GM21737 (cell line): ENCODE measurements at regions not wholly inside any gene's neighbourhood (a gene's known extent, or its start where the extent isn't known, plus 50 kb on each side); places are given as distances from the start of the nearest gene placed in this dataset.

Experiments
- ATAC-seq: cut with Tn5 transposase; IDR thresholded peaks from one replicate; pipeline ENCODE4 v1.9.1; 2021; ENCODE audit warnings: mild to moderate bottlenecking, moderate library complexity; ENCODE audit not compliant: unreplicated experiment

DNA sequence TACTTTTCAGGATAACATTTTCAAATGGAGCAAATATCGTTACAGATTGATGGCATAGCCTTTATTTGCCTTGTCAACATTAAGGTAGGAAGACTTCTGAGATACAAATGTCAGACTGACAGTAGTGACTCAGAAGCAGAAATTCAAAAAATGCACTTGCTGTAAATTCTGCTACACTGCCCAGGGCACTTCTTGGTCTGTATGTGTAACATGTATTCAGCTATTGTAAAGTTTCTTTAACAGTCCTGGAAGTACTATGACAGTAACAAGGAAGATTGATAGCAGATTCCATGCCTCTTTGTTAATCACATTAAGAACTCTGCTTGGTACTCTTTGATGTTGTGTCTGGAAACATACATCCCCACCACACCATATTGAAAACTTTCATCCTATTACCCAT is 69.6 kb upstream of the PCDH18 start:
- no peak for ATAC-seq

DNA sequence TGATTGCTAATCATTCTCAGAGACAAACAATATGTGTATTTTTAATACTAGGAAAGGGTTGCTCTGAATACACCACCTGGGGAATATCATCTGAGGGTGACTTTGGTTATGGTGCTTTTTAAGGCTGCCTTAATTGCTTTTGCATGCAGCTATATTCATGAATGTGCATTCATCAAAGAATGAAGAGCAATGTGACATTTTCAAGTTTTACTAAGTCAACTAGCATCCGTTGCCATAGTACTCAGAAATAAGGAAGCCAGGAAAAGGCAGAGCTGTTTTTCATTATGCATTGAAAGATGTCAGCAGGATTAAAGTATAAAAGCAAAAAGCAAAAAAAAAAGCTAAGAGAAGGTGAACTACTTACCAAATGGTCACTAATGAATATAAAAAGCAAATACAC is 67.4 kb upstream of the PCDH18 start:
- ATAC-seq = no peak

DNA sequence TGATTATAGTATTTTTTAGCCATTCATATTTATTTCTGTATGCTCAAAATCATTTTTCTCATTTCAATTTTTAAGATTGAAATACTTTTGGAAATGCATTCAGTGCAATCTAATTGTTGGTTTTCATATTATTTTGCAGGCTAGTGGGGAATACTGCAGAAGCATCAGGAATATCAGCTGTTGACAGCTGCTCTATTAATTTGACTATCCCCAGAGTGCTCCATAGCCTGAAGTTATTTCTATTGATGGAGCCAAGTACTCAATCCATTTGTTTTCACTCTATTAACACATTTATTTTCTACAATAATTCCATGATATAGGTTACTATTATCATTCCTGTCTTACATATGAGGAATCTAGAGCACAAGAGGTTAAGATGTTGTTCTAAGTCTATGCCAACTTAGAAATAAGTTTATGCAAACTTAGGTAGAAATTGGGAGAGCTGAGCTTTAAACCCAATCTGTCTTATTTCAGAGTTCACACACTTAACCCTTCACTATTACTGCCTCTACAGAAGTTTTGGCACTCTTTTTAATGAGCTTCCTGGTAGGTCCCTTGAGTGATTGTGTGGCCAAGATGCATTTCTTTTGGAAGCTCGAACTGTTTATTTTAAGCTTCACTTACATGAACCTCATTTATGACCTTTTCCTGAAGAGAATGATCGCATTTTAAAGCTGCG is 65.6 kb upstream of the PCDH18 start:
- no peak for ATAC-seq

DNA sequence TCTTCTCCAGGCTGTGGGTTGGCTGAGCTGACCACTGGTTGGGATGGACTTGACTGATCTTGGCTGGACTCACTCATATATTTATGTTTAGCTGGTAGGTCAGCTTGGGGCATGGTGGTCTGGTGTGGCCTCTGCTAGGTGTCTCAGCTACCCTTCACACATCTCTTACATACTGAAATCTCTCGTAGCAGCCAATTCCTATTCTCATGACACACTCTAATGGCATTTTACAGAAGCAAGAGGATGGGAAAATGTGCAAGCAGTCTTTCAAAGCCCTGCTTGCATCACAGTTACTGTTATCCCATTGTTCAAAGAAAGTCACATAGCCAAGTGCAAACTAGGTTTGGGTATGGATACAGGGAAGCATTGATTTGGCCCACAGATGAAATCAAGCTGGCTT is 55.5 kb upstream of the PCDH18 start:
- no peak for ATAC-seq

DNA sequence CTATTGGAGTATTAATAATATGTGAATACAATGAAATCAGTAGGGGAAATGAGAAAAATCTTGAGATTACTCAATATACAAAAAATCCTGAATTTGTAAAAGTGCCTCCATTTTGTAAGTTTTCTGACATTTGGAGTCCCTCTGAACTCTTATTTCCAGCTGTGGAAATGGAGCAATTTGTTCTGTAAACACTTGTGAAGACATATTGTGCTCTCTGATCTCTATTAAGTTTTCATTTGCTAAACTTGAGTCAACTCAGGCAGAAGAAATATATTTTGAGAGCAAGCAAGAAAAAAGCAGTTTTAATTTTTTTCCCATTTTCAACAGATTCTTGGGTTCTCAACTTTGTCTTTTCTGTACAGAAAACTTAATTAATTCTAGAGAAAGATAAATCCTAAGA is 51.4 kb upstream of the PCDH18 start:
- no peak for ATAC-seq
